ENCODE measurements at regions not wholly inside any gene's neighbourhood (a gene's known extent, or its start where the extent isn't known, plus 50 kb on each side); places are given as distances from the start of the nearest gene placed in this dataset.
"Not testable (repeated sequence)": the region's sequence is repeated elsewhere in the genome, so short reads cannot be mapped to it uniquely, and the experiment has no call there.

- Histone ChIP-seq H2BK5ac (ENCODE audit: low read length) (no peak overlapping the region), H3K27ac (replicated peaks; ENCODE audit: low read length) (no peak overlapping the region), H3K36me3 (replicated peaks in 1 of 2; ENCODE audit: control insufficient read depth in 2 of 2, insufficient read depth in 2 of 2, low read length in 2 of 2) (no peaks in the 10 kb centered on the region), H3K4me1 (ENCODE audit: control insufficient read depth in 2 of 2, insufficient read depth in 1 of 2, low read depth in 1 of 2, low read length in 2 of 2) (no peaks in the 10 kb centered on the region), H3K79me1 (ENCODE audit: low read depth, low read length) (no peaks in the 10 kb centered on the region), H2AK5ac (ENCODE audit: low read depth, low read length) (no peak overlapping the region), H3K4me3 (ENCODE audit: low read length in 2 of 2) (no peak overlapping the region), H3K4me2 (ENCODE audit: insufficient read depth, low read length, poor library complexity, severe bottlenecking) (no peak overlapping the region), H2AFZ (ENCODE audit: low read length) (no peak overlapping the region), H3K9ac (ENCODE audit: low read depth, low read length, poor library complexity) (no peak overlapping the region), H3K14ac (ENCODE audit: low read length) (no peak overlapping the region), H3K4ac (ENCODE audit: low read length) (no peak overlapping the region), H3K27me3 (ENCODE audit: control insufficient read depth in 3 of 3, insufficient read depth in 3 of 3, low read depth in 1 of 3, low read length in 3 of 3) (no peaks in the 10 kb centered on the region), H2BK120ac (ENCODE audit: low read depth, low read length) (no peak overlapping the region), H4K8ac (ENCODE audit: low read depth, low read length) (no peak overlapping the region), H3K18ac (ENCODE audit: low read length) (no peak overlapping the region), H3K23ac (ENCODE audit: low read depth, low read length, poor library complexity) (no peak overlapping the region), H4K91ac (ENCODE audit: low read depth, low read length, poor library complexity) (no peak overlapping the region), H2BK15ac (ENCODE audit: low read length) (no peak overlapping the region), H3K9me3 (replicated peaks in 1 of 2; ENCODE audit: control insufficient read depth in 2 of 2, insufficient read depth in 1 of 2, low read depth in 1 of 2, low read length in 2 of 2) (no peaks in the 10 kb centered on the region), H2BK12ac (ENCODE audit: low read length) (no peak overlapping the region)
- no CpG with 5 or more reads among the region's 6 CpGs for WGBS, 2 donors (ENCODE audit: extremely low coverage in 2 of 2, insufficient read length in 2 of 2, insufficient replicate concordance in 1 of 2)
- DNase-seq (ENCODE audit: low spot score), result no peak
Measured at GRCh38 chr22:26968859-26969523, 311.6 kb downstream of the MIAT start.

DNA sequence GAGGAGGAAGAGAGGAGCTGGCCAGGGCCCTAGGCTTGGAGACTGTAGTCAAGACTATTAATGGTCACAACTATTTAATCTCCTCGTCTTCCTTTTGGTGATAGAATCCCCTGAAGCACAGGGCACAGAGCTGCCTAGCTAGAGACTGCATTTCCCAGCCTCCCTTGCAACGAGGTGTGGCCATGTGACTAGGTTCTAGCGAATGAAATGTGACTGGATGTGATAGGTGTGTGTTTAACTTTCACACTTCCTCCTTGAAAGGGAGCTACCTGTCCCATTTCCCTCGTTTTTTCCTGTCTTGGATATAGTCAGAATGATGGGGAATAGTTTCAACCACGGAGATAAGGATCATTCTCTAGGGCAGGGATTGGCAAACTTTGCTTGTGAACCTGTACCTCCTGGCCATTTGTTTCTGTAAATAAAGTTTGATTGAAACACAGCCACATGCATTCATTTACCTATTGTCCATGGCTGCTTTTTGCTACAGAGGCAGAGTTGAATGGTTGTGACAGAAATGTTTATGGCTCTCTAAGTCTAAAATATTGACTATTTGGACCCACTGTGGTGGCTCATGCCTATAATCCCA is 313.5 kb downstream of the MIAT start:
- Histone ChIP-seq H3K14ac (ENCODE audit: low read length) (no peak overlapping the region), H2BK12ac (ENCODE audit: low read length) (no peak overlapping the region), H3K9me3 (replicated peaks in 1 of 2; ENCODE audit: control insufficient read depth in 2 of 2, insufficient read depth in 1 of 2, low read depth in 1 of 2, low read length in 2 of 2) (no peaks in the 10 kb centered on the region), H3K79me1 (ENCODE audit: low read depth, low read length) (no peaks in the 10 kb centered on the region), H3K27ac (replicated peaks; ENCODE audit: low read length) (no peak overlapping the region), H2BK5ac (ENCODE audit: low read length) (no peak overlapping the region), H4K91ac (ENCODE audit: low read depth, low read length, poor library complexity) (no peak overlapping the region), H2BK120ac (ENCODE audit: low read depth, low read length) (no peak overlapping the region), H2AFZ (ENCODE audit: low read length) (no peak overlapping the region), H3K18ac (ENCODE audit: low read length) (no peak overlapping the region), H3K23ac (ENCODE audit: low read depth, low read length, poor library complexity) (no peak overlapping the region), H3K27me3 (ENCODE audit: control insufficient read depth in 3 of 3, insufficient read depth in 3 of 3, low read depth in 1 of 3, low read length in 3 of 3) (no peaks in the 10 kb centered on the region), H3K4me1 (ENCODE audit: control insufficient read depth in 2 of 2, insufficient read depth in 1 of 2, low read depth in 1 of 2, low read length in 2 of 2) (peaks cover 0 to 8% of the 10 kb centered on the region in 2 donors), H3K36me3 (replicated peaks in 1 of 2; ENCODE audit: control insufficient read depth in 2 of 2, insufficient read depth in 2 of 2, low read length in 2 of 2) (no peaks in the 10 kb centered on the region), H2AK5ac (ENCODE audit: low read depth, low read length) (no peak overlapping the region), H3K4me3 (ENCODE audit: low read length in 2 of 2) (no peak overlapping the region), H2BK15ac (ENCODE audit: low read length) (no peak overlapping the region), H3K4me2 (ENCODE audit: insufficient read depth, low read length, poor library complexity, severe bottlenecking) (no peak overlapping the region), H4K8ac (ENCODE audit: low read depth, low read length) (no peak overlapping the region), H3K4ac (ENCODE audit: low read length) (no peak overlapping the region), H3K9ac (ENCODE audit: low read depth, low read length, poor library complexity) (no peak overlapping the region)
- no peak for DNase-seq (ENCODE audit: low spot score)
- no CpG with 5 or more reads among the region's 5 CpGs for WGBS, 2 donors (ENCODE audit: extremely low coverage in 2 of 2, insufficient read length in 2 of 2, insufficient replicate concordance in 1 of 2)

DNA sequence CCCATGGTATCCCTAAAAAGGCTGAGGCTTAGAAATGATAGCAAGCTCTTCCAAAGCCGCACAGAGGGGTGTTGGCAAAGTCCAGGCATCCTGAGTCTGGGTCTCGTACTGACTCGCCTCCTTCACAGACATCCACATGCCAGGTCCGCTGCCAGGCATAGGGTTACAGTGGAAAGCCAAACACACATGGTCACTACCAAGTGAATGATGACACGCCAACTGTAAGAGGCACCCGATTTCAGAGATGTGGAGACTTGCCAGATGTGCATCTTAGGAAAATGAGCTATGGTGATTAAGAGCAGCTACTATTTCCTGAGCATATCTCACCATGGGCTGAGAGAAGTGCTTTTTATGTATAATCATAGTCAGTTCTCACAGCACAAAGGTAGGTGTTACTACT is 314.9 kb downstream of the MIAT start:
- no peaks in the 10 kb centered on the region for H3K36me3 ChIP-seq (replicated peaks in 1 of 2; ENCODE audit: control insufficient read depth in 2 of 2, insufficient read depth in 2 of 2, low read length in 2 of 2)
- H4K8ac ChIP-seq (ENCODE audit: low read depth, low read length), result no peak overlapping the region
- no peak overlapping the region for H2BK5ac ChIP-seq (ENCODE audit: low read length)
- H3K9ac ChIP-seq (ENCODE audit: low read depth, low read length, poor library complexity), result no peak overlapping the region
- H2AFZ ChIP-seq (ENCODE audit: low read length), result no peak overlapping the region
- H3K4me2 ChIP-seq (ENCODE audit: insufficient read depth, low read length, poor library complexity, severe bottlenecking), result no peak overlapping the region
- no CpG with 5 or more reads among the region's 6 CpGs for WGBS, 2 donors (ENCODE audit: extremely low coverage in 2 of 2, insufficient read length in 2 of 2, insufficient replicate concordance in 1 of 2)
- no peak overlapping the region for H2BK15ac ChIP-seq (ENCODE audit: low read length)
- H3K4me1 ChIP-seq (ENCODE audit: control insufficient read depth in 2 of 2, insufficient read depth in 1 of 2, low read depth in 1 of 2, low read length in 2 of 2), result peaks cover 0 to 8% of the 10 kb centered on the region in 2 donors
- H3K18ac ChIP-seq (ENCODE audit: low read length), result no peak overlapping the region
- H4K91ac ChIP-seq (ENCODE audit: low read depth, low read length, poor library complexity), result no peak overlapping the region
- H2AK5ac ChIP-seq (ENCODE audit: low read depth, low read length), result no peak overlapping the region
- no peak overlapping the region for H2BK120ac ChIP-seq (ENCODE audit: low read depth, low read length)
- no peak overlapping the region for H3K14ac ChIP-seq (ENCODE audit: low read length)
- H3K9me3 ChIP-seq (replicated peaks in 1 of 2; ENCODE audit: control insufficient read depth in 2 of 2, insufficient read depth in 1 of 2, low read depth in 1 of 2, low read length in 2 of 2), result no peaks in the 10 kb centered on the region
- no peak overlapping the region for H3K4me3 ChIP-seq (ENCODE audit: low read length in 2 of 2)
- H3K27me3 ChIP-seq (ENCODE audit: control insufficient read depth in 3 of 3, insufficient read depth in 3 of 3, low read depth in 1 of 3, low read length in 3 of 3), result peaks cover 0 to 4% (median 0%) of the 10 kb centered on the region in 3 experiments
- H3K27ac ChIP-seq (replicated peaks; ENCODE audit: low read length), result no peak overlapping the region
- no peaks in the 10 kb centered on the region for H3K79me1 ChIP-seq (ENCODE audit: low read depth, low read length)
- H3K4ac ChIP-seq (ENCODE audit: low read length), result no peak overlapping the region
- no peak for DNase-seq (ENCODE audit: low spot score)
- H3K23ac ChIP-seq (ENCODE audit: low read depth, low read length, poor library complexity), result no peak overlapping the region
- no peak overlapping the region for H2BK12ac ChIP-seq (ENCODE audit: low read length)

GRCh38 chr22:26972915-26973314 is 315.5 kb downstream of the MIAT start:
- not testable (repeated sequence) for H2AFZ ChIP-seq (ENCODE audit: low read length); H3K4me1 ChIP-seq (ENCODE audit: control insufficient read depth in 2 of 2, insufficient read depth in 1 of 2, low read depth in 1 of 2, low read length in 2 of 2); H4K8ac ChIP-seq (ENCODE audit: low read depth, low read length); H3K4me2 ChIP-seq (ENCODE audit: insufficient read depth, low read length, poor library complexity, severe bottlenecking); H4K91ac ChIP-seq (ENCODE audit: low read depth, low read length, poor library complexity); H2BK15ac ChIP-seq (ENCODE audit: low read length); H3K23ac ChIP-seq (ENCODE audit: low read depth, low read length, poor library complexity); H3K9me3 ChIP-seq (replicated peaks in 1 of 2; ENCODE audit: control insufficient read depth in 2 of 2, insufficient read depth in 1 of 2, low read depth in 1 of 2, low read length in 2 of 2); H2BK120ac ChIP-seq (ENCODE audit: low read depth, low read length); H2AK5ac ChIP-seq (ENCODE audit: low read depth, low read length); H2BK5ac ChIP-seq (ENCODE audit: low read length); H3K9ac ChIP-seq (ENCODE audit: low read depth, low read length, poor library complexity); H3K79me1 ChIP-seq (ENCODE audit: low read depth, low read length); H3K4ac ChIP-seq (ENCODE audit: low read length); H3K14ac ChIP-seq (ENCODE audit: low read length); H3K4me3 ChIP-seq (ENCODE audit: low read length in 2 of 2); H3K27ac ChIP-seq (replicated peaks; ENCODE audit: low read length); DNase-seq (ENCODE audit: low spot score); H3K27me3 ChIP-seq (ENCODE audit: control insufficient read depth in 3 of 3, insufficient read depth in 3 of 3, low read depth in 1 of 3, low read length in 3 of 3); H3K18ac ChIP-seq (ENCODE audit: low read length); H2BK12ac ChIP-seq (ENCODE audit: low read length); H3K36me3 ChIP-seq (replicated peaks in 1 of 2; ENCODE audit: control insufficient read depth in 2 of 2, insufficient read depth in 2 of 2, low read length in 2 of 2)
- no CpG with 5 or more reads among the region's 5 CpGs for WGBS, 2 donors (ENCODE audit: extremely low coverage in 2 of 2, insufficient read length in 2 of 2, insufficient replicate concordance in 1 of 2)

All from neuronal stem cell (in vitro differentiated cells).